PFSK-1 (cell line): ENCODE measurements at regions not wholly inside any gene's neighbourhood (a gene's known extent, or its start where the extent isn't known, plus 50 kb on each side); places are given as distances from the start of the nearest gene placed in this dataset.

Experiments used
- POLR2AphosphoS5 ChIP-seq: IDR thresholded peaks from 2 replicates; pipeline ENCODE4 v1.6.1; 2012; ENCODE audit warnings: low read depth, mild to moderate bottlenecking, control low read depth, low read length, moderate library complexity
- REST ChIP-seq, 2 experiments: IDR thresholded peaks; 2 replicates each; pipeline versions ENCODE4 v1.6.1 to v1.8.0; 2011 to 2012; ENCODE audit warnings: low read depth in 2 of 2, low read length in 2 of 2, control low read depth in 1 of 2, inconsistent platforms in 1 of 2, mild to moderate bottlenecking in 1 of 2, moderate library complexity in 1 of 2; ENCODE audit not compliant: insufficient read depth in 1 of 2
- SIN3A ChIP-seq: IDR thresholded peaks from 2 replicates; pipeline ENCODE4 v1.6.1; 2012; ENCODE audit warnings: mild to moderate bottlenecking, low read length, moderate library complexity, borderline replicate concordance; ENCODE audit not compliant: insufficient read depth
- TAF1 ChIP-seq: IDR thresholded peaks from 2 replicates; pipeline ENCODE4 v1.6.1; 2012; ENCODE audit warnings: low read length, control low read depth, borderline replicate concordance; ENCODE audit not compliant: insufficient read depth

- no peak for TF ChIP-seq TAF1
- TF ChIP-seq POLR2AphosphoS5 = no peak
- TF ChIP-seq SIN3A = no peak
- TF ChIP-seq REST (IDR thresholded peaks at IDR 0.05; ENCODE audit: insufficient read depth in 1 of 2, low read depth in 2 of 2, low read length in 2 of 2) = no peak
These were observed 470.0 kb downstream of the BCL11B start for GRCh38 chr14:98802044-98802443.
